Tibial nerve (tissue), 4 donors: ENCODE measurements at regions not wholly inside any gene's neighbourhood (a gene's known extent, or its start where the extent isn't known, plus 50 kb on each side); places are given as distances from the start of the nearest gene placed in this dataset.

Source experiments
- EP300 ChIP-seq, 2 donors: sonication (generic); formaldehyde crosslinking; IDR thresholded peaks; one replicate each; pipeline ENCODE4 v1.6.1; 2017; ENCODE audit warnings: antibody characterized with exemption in 2 of 2, mild to moderate bottlenecking in 1 of 2
- TF ChIP-seq, protein P1 (sequence below), 5 experiments: fragments of 200-600 bp in 3 of 5; fragments of 450-650 bp in 2 of 5; sonication (generic) in 3 of 5; IDR thresholded peaks; one replicate each; pipeline ENCODE4 v1.5.1; 2016 to 2019; ENCODE audit warnings: antibody characterized with exemption in 5 of 5, mild to moderate bottlenecking in 3 of 5, moderate library complexity in 2 of 5

DNA sequence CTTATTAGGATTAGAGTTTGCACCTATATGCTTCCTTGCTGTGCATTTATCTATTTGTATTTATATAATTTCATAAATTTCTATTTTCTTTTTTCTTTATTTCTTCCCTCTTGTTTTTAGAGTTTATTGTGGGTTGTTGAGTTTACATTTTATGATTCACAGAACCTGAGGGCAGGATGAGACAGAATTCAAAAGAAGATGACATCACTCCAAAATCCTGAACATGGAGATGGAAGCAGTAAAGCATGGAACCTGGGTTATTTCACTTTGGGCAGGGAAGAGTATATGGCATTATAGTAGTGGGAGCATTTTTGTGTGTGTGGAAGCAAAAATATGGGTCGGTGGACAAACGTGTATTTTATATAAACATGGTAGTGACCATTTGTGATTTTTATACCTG is 157.5 kb downstream of the RFX6 start:
- TF ChIP-seq, protein P1, sequence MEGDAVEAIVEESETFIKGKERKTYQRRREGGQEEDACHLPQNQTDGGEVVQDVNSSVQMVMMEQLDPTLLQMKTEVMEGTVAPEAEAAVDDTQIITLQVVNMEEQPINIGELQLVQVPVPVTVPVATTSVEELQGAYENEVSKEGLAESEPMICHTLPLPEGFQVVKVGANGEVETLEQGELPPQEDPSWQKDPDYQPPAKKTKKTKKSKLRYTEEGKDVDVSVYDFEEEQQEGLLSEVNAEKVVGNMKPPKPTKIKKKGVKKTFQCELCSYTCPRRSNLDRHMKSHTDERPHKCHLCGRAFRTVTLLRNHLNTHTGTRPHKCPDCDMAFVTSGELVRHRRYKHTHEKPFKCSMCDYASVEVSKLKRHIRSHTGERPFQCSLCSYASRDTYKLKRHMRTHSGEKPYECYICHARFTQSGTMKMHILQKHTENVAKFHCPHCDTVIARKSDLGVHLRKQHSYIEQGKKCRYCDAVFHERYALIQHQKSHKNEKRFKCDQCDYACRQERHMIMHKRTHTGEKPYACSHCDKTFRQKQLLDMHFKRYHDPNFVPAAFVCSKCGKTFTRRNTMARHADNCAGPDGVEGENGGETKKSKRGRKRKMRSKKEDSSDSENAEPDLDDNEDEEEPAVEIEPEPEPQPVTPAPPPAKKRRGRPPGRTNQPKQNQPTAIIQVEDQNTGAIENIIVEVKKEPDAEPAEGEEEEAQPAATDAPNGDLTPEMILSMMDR (IDR thresholded peaks at IDR 0.05): no peak
- no peak for TF ChIP-seq EP300 (IDR thresholded peaks at IDR 0.05)
